ENCODE measurements at regions not wholly inside any gene's neighbourhood (a gene's known extent, or its start where the extent isn't known, plus 50 kb on each side); places are given as distances from the start of the nearest gene placed in this dataset.

- TF ChIP-seq CTCF (IDR thresholded peaks at IDR 0.05) (no peak), POLR2A (IDR thresholded peaks at IDR 0.05) (no peak), POLR2AphosphoS5 (IDR thresholded peaks at IDR 0.05) (no peak)
Measured at GRCh38 chr1:2864203-2864905, 62.9 kb upstream of the TTC34 start.

All from breast epithelium (tissue), 3 donors.